Neural cell (in vitro differentiated cells): ENCODE measurements at regions not wholly inside any gene's neighbourhood (a gene's known extent, or its start where the extent isn't known, plus 50 kb on each side); places are given as distances from the start of the nearest gene placed in this dataset.

Source experiments
- H2AFZ ChIP-seq: fragments of 200-600, 300-800 bp; sonication (generic), shearing (Covaris generic); 2 replicates; pipeline ENCODE4 v1.6.0; 2014; ENCODE audit warnings: low read depth, mild to moderate bottlenecking, antibody characterized with exemption, low read length, moderate library complexity
- H3F3A ChIP-seq: fragments of 200-600 bp; shearing (Covaris generic); 2 replicates; pipeline ENCODE4 v1.6.1; 2016; ENCODE audit warnings: mild to moderate bottlenecking, moderate library complexity, mixed read lengths, antibody characterized with exemption, low read length; ENCODE audit not compliant: insufficient read depth, poor library complexity, severe bottlenecking
- H3K27ac ChIP-seq: fragments of 200-600, 300-800 bp; sonication (generic), shearing (Covaris generic); 2 replicates; pipeline ENCODE4 v1.5.1; 2014; ENCODE audit warnings: mild to moderate bottlenecking, low read length, moderate library complexity
- H3K27me3 ChIP-seq: fragments of 300-800, 200-600 bp; sonication (generic), shearing (Covaris generic); 2 replicates; pipeline ENCODE4 v1.6.0; 2014; ENCODE audit warnings: mild to moderate bottlenecking, low read depth, low read length, moderate library complexity; ENCODE audit not compliant: insufficient read depth
- H3K36me3 ChIP-seq: fragments of 300-800, 200-600 bp; sonication (generic), shearing (Covaris generic); 2 replicates; pipeline ENCODE4 v1.5.1; 2014; ENCODE audit warnings: mild to moderate bottlenecking, antibody characterized with exemption, low read length, moderate library complexity; ENCODE audit not compliant: insufficient read depth
- H3K4me2 ChIP-seq: fragments of 300-800, 200-600 bp; sonication (generic), shearing (Covaris generic); 2 replicates; pipeline ENCODE4 v1.6.0; 2014; ENCODE audit warnings: mild to moderate bottlenecking, low read length
- H3K4me3 ChIP-seq: fragments of 300-800, 200-600 bp; sonication (generic), shearing (Covaris generic); 2 replicates; pipeline ENCODE4 v1.5.1; 2014; ENCODE audit warnings: mild to moderate bottlenecking, low read length, moderate library complexity
- H3K79me2 ChIP-seq: fragments of 200-600 bp; shearing (Covaris generic); replicated peaks from 2 replicates; pipeline ENCODE4 v1.6.0; 2014; ENCODE audit warnings: mild to moderate bottlenecking, low read length, moderate library complexity; ENCODE audit not compliant: insufficient read depth
- H3K9ac ChIP-seq: fragments of 300-800, 200-600 bp; sonication (generic), shearing (Covaris generic); 2 replicates; pipeline ENCODE4 v1.6.1; 2016; ENCODE audit warnings: mild to moderate bottlenecking, low read length, mixed read lengths
- H3K9me2 ChIP-seq: fragments of 200-600 bp; shearing (Covaris generic); 2 replicates; pipeline ENCODE4 v1.6.1; 2016; ENCODE audit warnings: mild to moderate bottlenecking, low read length, mixed read lengths; ENCODE audit not compliant: insufficient read depth
- H3K9me3 ChIP-seq: fragments of 200-600, 300-800 bp; sonication (generic), shearing (Covaris generic); 2 replicates; pipeline ENCODE4 v1.6.1; 2016; ENCODE audit warnings: mild to moderate bottlenecking, mixed run types, low read length, moderate library complexity, mixed read lengths
- H4K20me1 ChIP-seq: fragments of 200-600 bp; shearing (Covaris generic); 2 replicates; pipeline ENCODE4 v1.6.1; 2016; ENCODE audit warnings: mild to moderate bottlenecking, mixed run types; ENCODE audit not compliant: insufficient read depth
- EP300 ChIP-seq: fragments of 450-650 bp; conservative IDR thresholded peaks from 2 replicates; pipeline ENCODE4 v1.6.1; 2014; ENCODE audit warnings: antibody characterized with exemption, mild to moderate bottlenecking, moderate library complexity; ENCODE audit not compliant: poor library complexity, severe bottlenecking
- MXI1 ChIP-seq: fragments of 450-650 bp; conservative IDR thresholded peaks from 2 replicates; pipeline ENCODE4 v1.6.1; 2014; ENCODE audit warnings: antibody characterized with exemption, mild to moderate bottlenecking; ENCODE audit not compliant: poor library complexity, severe bottlenecking
- POLR2AphosphoS5 ChIP-seq: IDR thresholded peaks from 2 replicates; pipeline ENCODE4 v1.6.1; 2012
- RAD21 ChIP-seq: fragments of 450-650 bp; conservative IDR thresholded peaks from 2 replicates; pipeline ENCODE4 v1.6.1; 2014; ENCODE audit warnings: antibody characterized with exemption, mild to moderate bottlenecking, moderate library complexity
- REST ChIP-seq: IDR thresholded peaks from 2 replicates; pipeline ENCODE4 v1.6.1; 2012; ENCODE audit warnings: borderline replicate concordance
- SMC3 ChIP-seq: fragments of 450-650 bp; conservative IDR thresholded peaks from 2 replicates; pipeline ENCODE4 v1.6.1; 2014; ENCODE audit warnings: antibody characterized with exemption, mild to moderate bottlenecking, moderate library complexity; ENCODE audit not compliant: poor library complexity
- TAF1 ChIP-seq: IDR thresholded peaks from 2 replicates; pipeline ENCODE4 v1.6.1; 2012; ENCODE audit warnings: low read depth
- TF ChIP-seq, protein P1 (sequence below): fragments of 450-650 bp; IDR thresholded peaks from 2 replicates; pipeline ENCODE4 v1.5.1; 2014; ENCODE audit warnings: antibody characterized with exemption, mild to moderate bottlenecking, moderate library complexity; ENCODE audit not compliant: poor library complexity, severe bottlenecking

DNA sequence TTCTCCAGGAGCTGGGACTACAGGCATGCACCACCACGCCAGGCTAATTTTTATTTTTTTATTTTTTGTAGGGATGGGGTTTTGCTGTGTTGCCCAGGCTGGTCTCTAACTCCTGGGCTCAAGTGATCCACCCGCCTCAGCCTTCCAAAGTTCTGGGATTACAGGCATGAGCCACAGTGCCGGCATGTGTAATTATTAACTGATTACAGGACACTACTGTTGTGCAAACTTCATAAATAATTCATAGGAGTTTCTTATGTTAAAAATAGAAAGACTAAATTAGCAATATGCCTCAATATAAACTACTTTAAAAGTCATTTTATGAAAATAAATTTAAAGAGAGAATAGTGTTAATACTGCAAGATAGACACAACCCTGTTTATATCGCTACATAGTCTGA, 221.9 kb downstream of the SNCA start (continued):
- TF ChIP-seq REST = no peak

GRCh38 chr4:89614155-89614554, 222.8 kb downstream of the SNCA start:
- H3K27ac ChIP-seq = no peak overlapping the region
- no peaks in the 10 kb centered on the region for H3K9me2 ChIP-seq
- H3F3A ChIP-seq = no peaks in the 10 kb centered on the region
- no peaks in the 10 kb centered on the region for H4K20me1 ChIP-seq
- H3K4me3 ChIP-seq = no peak overlapping the region
- H3K27me3 ChIP-seq = no peaks in the 10 kb centered on the region
- H3K4me2 ChIP-seq = no peak overlapping the region
- no peaks in the 10 kb centered on the region for H3K9me3 ChIP-seq
- no peaks in the 10 kb centered on the region for H3K79me2 ChIP-seq
- no peak overlapping the region for H3K9ac ChIP-seq
- H3K36me3 ChIP-seq = no peaks in the 10 kb centered on the region
- H2AFZ ChIP-seq = no peak overlapping the region
- no peak for TF ChIP-seq SMC3
- no peak for TF ChIP-seq REST
- no peak for TF ChIP-seq RAD21
- TF ChIP-seq, protein P1, sequence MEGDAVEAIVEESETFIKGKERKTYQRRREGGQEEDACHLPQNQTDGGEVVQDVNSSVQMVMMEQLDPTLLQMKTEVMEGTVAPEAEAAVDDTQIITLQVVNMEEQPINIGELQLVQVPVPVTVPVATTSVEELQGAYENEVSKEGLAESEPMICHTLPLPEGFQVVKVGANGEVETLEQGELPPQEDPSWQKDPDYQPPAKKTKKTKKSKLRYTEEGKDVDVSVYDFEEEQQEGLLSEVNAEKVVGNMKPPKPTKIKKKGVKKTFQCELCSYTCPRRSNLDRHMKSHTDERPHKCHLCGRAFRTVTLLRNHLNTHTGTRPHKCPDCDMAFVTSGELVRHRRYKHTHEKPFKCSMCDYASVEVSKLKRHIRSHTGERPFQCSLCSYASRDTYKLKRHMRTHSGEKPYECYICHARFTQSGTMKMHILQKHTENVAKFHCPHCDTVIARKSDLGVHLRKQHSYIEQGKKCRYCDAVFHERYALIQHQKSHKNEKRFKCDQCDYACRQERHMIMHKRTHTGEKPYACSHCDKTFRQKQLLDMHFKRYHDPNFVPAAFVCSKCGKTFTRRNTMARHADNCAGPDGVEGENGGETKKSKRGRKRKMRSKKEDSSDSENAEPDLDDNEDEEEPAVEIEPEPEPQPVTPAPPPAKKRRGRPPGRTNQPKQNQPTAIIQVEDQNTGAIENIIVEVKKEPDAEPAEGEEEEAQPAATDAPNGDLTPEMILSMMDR = no peak
- TF ChIP-seq EP300 = no peak

DNA sequence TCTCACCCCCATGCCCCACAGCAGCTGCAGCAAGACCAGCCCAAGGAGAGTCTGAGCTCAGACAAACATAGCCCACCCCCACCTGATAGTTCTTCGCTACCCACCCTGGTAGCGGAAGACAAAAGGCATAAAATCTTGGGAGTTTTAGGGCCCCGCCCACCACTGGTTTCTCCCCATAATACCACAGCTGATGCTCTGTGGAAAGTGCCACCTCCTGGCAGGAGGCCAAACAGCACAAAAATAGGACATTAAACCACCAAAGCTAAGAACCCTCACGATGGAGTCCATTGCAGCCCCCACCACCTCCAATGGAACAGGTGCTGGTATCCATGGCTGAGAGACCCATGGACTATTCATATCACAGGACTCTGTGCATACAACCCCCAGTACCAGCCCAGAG, 226.7 kb downstream of the SNCA start:
- no peak overlapping the region for H3K4me2 ChIP-seq
- no peaks in the 10 kb centered on the region for H3F3A ChIP-seq

More for the DNA sequence above, 226.7 kb downstream of the SNCA start:
- Histone ChIP-seq H3K27me3 (no peaks in the 10 kb centered on the region), H3K9me2 (no peaks in the 10 kb centered on the region), H3K9me3 (no peaks in the 10 kb centered on the region), H3K79me2 (no peaks in the 10 kb centered on the region), H3K4me3 (no peak overlapping the region), H2AFZ (no peak overlapping the region), H3K9ac (no peak overlapping the region), H3K36me3 (no peaks in the 10 kb centered on the region), H4K20me1 (no peaks in the 10 kb centered on the region), H3K27ac (no peak overlapping the region)
- TF ChIP-seq RAD21 (no peak), EP300 (no peak), REST (no peak), TAF1 (no peak), POLR2AphosphoS5 (no peak), MXI1 (no peak)
- TF ChIP-seq, protein P1 = no peak
